Fibroblast of lung (primary cell): ENCODE measurements at regions not wholly inside any gene's neighbourhood (a gene's known extent, or its start where the extent isn't known, plus 50 kb on each side); places are given as distances from the start of the nearest gene placed in this dataset.

ENCODE experiments used
- EZH2 ChIP-seq: IDR thresholded peaks from 2 replicates; pipeline ENCODE4 v1.5.1; 2012; ENCODE audit warnings: low read length, control low read depth, mild to moderate bottlenecking; ENCODE audit errors: missing control alignments
- TF ChIP-seq, protein P1 (sequence below), 2 donors: IDR thresholded peaks in 1 of 2; conservative IDR thresholded peaks in 1 of 2; 1 replicate in 1 of 2; 2 replicates in 1 of 2; pipeline ENCODE4 v1.5.1; 2011 to 2012; ENCODE audit warnings: low read length in 2 of 2, control low read depth in 1 of 2, inconsistent platforms in 1 of 2, low read depth in 1 of 2, mild to moderate bottlenecking in 1 of 2

DNA sequence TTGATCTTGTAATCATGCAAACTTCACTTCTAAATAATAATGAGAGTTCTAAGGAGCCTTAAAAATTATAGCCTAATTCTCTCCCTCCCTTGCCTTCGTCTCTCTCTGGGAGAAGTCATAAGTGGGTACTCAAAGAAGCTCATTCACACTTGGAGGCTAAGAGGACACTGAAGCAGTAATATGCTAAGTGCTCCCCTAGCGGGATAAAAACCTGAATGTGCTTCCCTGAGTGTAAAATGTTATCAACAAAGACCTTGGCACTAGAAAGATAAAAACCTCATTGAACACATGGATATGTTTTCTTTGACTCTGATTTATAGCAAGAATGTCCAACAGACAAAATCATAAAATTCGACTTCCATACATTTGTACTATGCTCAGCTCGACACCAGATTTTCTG, 337.9 kb upstream of the NOVA1 start:
- TF ChIP-seq, protein P1, sequence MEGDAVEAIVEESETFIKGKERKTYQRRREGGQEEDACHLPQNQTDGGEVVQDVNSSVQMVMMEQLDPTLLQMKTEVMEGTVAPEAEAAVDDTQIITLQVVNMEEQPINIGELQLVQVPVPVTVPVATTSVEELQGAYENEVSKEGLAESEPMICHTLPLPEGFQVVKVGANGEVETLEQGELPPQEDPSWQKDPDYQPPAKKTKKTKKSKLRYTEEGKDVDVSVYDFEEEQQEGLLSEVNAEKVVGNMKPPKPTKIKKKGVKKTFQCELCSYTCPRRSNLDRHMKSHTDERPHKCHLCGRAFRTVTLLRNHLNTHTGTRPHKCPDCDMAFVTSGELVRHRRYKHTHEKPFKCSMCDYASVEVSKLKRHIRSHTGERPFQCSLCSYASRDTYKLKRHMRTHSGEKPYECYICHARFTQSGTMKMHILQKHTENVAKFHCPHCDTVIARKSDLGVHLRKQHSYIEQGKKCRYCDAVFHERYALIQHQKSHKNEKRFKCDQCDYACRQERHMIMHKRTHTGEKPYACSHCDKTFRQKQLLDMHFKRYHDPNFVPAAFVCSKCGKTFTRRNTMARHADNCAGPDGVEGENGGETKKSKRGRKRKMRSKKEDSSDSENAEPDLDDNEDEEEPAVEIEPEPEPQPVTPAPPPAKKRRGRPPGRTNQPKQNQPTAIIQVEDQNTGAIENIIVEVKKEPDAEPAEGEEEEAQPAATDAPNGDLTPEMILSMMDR (conservative IDR thresholded peaks at IDR 0.05 in 1 of 2, IDR thresholded peaks at IDR 0.05 in 1 of 2; ENCODE audit: low read depth in 1 of 2, low read length in 2 of 2), result no peak
- TF ChIP-seq EZH2, result no peak
